NCI-H1694 (cell line): ENCODE measurements at regions not wholly inside any gene's neighbourhood (a gene's known extent, or its start where the extent isn't known, plus 50 kb on each side); places are given as distances from the start of the nearest gene placed in this dataset.

Source experiments
- DNase-seq: peaks from one replicate; lab custom pipeline; 2025; lab: John Stamatoyannopoulos, UW

- no peak for DNase-seq
Observed at GRCh38 chr2:7974936-7975335, 706.9 kb upstream of the ID2 start.

- no peak for DNase-seq
Observed at GRCh38 chr2:7976206-7976605, 705.6 kb upstream of the ID2 start.

- DNase-seq: no peak
Observed at GRCh38 chr2:7977981-7978380, 703.9 kb upstream of the ID2 start.

GRCh38 chr2:7982054-7982453 lies 699.8 kb upstream of the ID2 start:
- no peak for DNase-seq

- DNase-seq: no peak
Observed at GRCh38 chr2:7983451-7983850, 698.4 kb upstream of the ID2 start.

- no peak for DNase-seq
Observed at GRCh38 chr2:7983912-7984311, 697.9 kb upstream of the ID2 start.

- DNase-seq: no peak
Observed at GRCh38 chr2:7984693-7985353, 697.0 kb upstream of the ID2 start.

- DNase-seq: no peak
Observed at GRCh38 chr2:7986431-7986830, 695.4 kb upstream of the ID2 start.

- DNase-seq: no peak
Observed at GRCh38 chr2:7987992-7988391, 693.9 kb upstream of the ID2 start.

- DNase-seq: no peak
Observed at GRCh38 chr2:7988440-7988839, 693.4 kb upstream of the ID2 start.

GRCh38 chr2:7989823-7990222 lies 692.0 kb upstream of the ID2 start:
- no peak for DNase-seq

GRCh38 chr2:7992612-7993602 lies 688.9 kb upstream of the ID2 start:
- DNase-seq: no peak

- DNase-seq: no peak
Observed at GRCh38 chr2:7994397-7994951, 687.4 kb upstream of the ID2 start.

GRCh38 chr2:7997279-7997678 lies 684.6 kb upstream of the ID2 start:
- no peak for DNase-seq

- DNase-seq: no peak
Observed at GRCh38 chr2:7999683-8000476, 682.0 kb upstream of the ID2 start.

GRCh38 chr2:8000870-8001269 lies 681.0 kb upstream of the ID2 start:
- DNase-seq: no peak

GRCh38 chr2:8002765-8003393 lies 679.0 kb upstream of the ID2 start:
- no peak for DNase-seq

- DNase-seq: peak; percentile 98
Observed at GRCh38 chr2:8003462-8004075, 678.3 kb upstream of the ID2 start.

GRCh38 chr2:8004250-8004681 lies 677.6 kb upstream of the ID2 start:
- DNase-seq: no peak

- DNase-seq: no peak
Observed at GRCh38 chr2:8006181-8006580, 675.7 kb upstream of the ID2 start.

GRCh38 chr2:8006626-8007025 lies 675.2 kb upstream of the ID2 start:
- no peak for DNase-seq
